ENCODE measurements at regions not wholly inside any gene's neighbourhood (a gene's known extent, or its start where the extent isn't known, plus 50 kb on each side); places are given as distances from the start of the nearest gene placed in this dataset.
A peak's percentile ranks its signal among the peaks of the same experiment; 100 is the strongest.
"Not testable (repeated sequence)": the region's sequence is repeated elsewhere in the genome, so short reads cannot be mapped to it uniquely, and the experiment has no call there.

GRCh38 chr2:150370561-150370960 is 116.9 kb downstream of the RND3 start:
- FAIRE-seq = no peak

- FAIRE-seq = no peak
Measured at GRCh38 chr2:150369862-150370261, 117.6 kb downstream of the RND3 start.

- FAIRE-seq = no peak
Measured at GRCh38 chr2:150358468-150358807, 129.0 kb downstream of the RND3 start.

GRCh38 chr2:150357770-150358467 is 129.5 kb downstream of the RND3 start:
- no peak for FAIRE-seq

- FAIRE-seq = no peak
Measured at GRCh38 chr2:150355440-150355839, 132.0 kb downstream of the RND3 start.

DNA sequence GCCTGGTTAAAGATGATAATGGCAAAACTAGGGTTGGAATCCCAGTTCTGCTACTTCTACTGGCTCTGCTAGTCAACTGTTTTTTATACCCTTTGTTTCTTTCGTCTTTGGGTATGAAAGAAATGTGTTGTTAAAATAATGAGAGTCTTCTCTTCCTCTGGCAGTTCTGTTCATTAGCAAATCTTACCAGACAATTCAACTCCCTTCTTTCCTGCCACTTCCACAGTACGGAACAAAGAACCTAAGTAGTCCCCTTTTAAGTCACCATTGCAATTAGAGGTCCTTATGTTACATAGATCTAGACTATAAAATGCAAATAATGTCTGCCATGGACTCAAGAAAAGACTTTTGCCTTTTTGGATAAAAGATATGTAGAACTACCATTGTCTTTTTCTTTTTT is 134.1 kb downstream of the RND3 start:
- no peak for FAIRE-seq

GRCh38 chr2:150351922-150352321 is 135.5 kb downstream of the RND3 start:
- FAIRE-seq = no peak

DNA sequence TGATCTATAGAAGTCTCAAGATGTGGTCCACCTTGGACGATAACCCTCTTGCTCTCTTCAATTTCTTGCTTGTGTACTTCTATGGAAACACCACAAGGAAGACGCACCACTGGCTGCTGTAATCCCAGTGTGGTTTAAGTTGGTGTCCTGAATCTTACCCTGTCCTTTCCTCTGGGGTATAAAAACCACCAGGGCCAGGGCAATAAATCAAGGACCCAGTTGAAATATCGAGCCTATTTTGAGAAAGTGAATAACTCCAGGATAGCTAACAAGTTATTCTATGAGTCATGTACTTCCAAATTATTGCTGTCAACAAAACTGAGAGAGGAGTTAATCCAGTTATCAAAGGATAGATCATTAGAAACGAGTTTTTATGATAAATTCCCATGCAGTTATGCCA is 137.0 kb downstream of the RND3 start:
- no peak for FAIRE-seq

- no peak for FAIRE-seq
Measured at GRCh38 chr2:150346806-150347205, 140.7 kb downstream of the RND3 start.

DNA sequence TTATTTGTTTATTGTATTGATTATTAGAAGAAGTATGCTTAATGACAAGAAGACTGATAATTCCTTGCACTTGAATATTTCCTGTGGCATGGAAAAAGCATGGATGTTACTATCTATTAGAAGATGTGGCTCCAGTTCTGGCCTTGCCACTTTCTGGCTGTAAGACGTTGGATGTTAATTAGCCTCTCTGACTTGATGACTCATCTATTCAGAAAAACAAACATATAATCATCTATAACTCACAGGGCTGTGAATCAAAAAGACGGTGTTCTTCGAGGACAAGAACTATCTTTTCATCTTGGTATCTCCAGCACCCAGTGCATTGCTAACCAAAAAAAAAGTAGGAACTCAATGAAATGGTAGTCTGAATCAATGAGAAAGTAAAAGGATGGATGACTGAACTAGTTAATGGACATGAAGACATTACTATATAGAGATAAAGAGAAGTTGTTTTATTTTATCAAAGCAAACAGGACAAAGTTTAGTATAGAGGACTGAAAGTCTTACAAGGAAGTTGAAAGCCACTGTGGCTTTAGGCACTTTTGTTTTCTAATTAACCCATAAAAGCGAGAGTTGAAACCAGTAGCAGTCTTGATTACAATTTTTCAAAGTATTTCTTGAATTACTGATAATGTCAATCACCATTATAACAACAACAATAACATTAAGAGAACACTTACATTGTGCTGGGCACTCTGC is 145.3 kb downstream of the RND3 start:
- FAIRE-seq = no peak

- FAIRE-seq = no peak
Measured at GRCh38 chr2:150339951-150340350, 147.5 kb downstream of the RND3 start.

DNA sequence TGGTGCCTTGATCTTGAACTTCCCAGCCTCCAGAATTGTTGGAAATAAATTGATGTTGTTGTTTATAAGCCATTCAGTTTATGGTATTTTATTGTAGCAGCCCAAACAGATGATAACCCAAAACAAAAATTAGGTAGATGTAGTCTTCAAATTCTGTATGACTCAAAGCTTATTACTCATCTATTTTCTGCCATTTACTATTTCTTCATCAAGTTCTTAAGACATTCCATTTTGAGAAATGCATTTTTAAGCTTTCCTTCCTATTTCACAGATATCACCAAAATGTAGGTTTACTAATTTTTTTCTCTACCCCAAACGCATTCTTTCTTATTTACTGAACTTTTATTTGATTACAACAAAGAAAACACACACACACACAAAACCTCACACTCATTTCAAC is 148.2 kb downstream of the RND3 start:
- FAIRE-seq = no peak

GRCh38 chr2:150335596-150335995 is 151.9 kb downstream of the RND3 start:
- FAIRE-seq = no peak

DNA sequence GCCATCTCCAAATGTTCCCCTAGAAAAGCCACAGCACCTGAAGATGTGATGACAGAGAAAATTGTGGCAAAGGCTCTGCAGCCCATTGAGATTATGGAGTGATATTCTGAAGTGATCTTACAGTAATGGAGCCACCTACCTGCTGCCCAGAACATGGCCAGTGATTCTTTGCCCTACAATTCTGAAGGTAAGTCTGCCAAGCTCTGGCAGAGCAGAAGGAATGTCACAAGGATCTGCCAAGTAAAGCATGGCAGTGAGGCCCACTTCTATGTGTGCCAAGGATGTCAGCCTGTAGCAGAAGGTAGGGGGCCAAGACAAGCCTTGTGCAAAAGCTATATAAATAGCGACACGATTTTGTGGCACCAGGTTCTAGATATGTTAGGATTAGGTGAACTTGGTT is 155.1 kb downstream of the RND3 start:
- no peak for FAIRE-seq

DNA sequence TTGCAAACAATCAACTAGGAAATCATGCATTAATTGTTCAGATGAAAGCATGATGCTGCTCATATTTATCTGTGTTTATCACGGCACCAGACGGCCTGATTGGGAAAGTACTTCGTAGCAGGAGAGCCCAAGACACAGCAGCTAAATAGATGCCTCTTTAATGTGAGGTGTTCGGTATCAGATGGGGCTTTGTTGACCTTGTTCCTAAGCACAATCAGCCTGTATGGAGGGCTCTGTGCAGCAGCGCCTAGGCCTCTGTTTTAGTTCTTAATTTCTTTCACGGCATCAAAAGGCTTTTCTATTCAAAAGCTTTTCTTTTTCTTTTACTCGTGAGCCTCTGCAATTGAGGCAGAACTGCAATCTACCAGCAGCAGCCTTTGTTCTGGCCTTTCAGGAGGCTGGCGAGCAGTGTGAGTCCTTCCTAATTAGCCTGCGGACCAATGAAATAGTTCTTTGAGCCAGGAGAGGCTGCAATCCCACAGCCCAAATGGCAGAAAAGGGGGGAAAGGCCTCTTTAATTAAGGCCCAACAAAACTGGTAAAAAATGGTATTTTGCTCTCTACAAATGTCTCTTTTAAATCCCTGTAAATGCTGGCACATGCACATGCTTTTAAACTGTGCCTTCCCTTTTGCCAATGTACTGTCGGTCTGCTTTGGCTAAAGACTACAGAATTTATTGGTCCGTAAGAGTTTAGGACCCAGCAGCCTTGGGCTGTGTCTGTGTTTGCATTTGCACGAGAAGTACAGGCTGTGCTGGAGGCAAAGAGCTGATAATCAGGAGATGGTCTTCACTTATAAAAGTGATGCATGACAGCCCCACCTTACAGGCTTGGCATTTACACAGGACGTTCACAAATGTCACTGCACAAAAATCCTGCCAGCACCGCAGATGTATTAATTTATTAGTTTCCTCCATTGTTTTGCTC is 159.6 kb downstream of the RND3 start:
- no peak for FAIRE-seq

DNA sequence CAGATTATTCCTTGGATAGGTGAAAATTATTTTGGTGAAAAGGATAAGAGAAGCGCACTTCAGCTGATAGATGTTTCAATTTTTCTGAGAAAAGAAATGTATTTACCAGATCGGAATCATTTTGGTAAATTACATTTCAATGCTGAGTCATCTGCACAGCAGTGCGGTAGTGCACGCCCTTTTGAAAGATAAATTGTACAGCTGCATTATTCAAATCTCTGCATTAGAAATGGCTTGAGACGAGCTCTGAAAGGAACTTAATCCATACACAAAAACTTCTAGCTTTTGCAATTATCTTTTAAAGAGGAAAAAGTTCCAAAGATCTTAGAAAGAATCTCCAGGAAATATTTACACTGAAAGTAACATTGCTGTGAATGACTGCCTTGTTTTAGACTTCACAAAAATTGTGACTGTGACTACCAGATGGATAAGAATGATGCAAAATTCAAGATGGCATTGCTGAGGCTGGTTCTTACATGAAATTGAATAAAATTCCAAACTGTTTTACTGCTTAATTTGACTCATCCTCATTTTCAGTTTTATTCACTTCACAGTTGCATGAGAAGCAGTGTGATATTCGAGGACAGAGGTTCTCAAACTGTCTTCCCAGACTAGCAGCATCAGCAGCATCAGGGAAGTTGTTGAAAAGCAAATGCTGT is 161.7 kb downstream of the RND3 start:
- FAIRE-seq = no peak

GRCh38 chr2:150323071-150323470 is 164.4 kb downstream of the RND3 start:
- not testable (repeated sequence) for FAIRE-seq

DNA sequence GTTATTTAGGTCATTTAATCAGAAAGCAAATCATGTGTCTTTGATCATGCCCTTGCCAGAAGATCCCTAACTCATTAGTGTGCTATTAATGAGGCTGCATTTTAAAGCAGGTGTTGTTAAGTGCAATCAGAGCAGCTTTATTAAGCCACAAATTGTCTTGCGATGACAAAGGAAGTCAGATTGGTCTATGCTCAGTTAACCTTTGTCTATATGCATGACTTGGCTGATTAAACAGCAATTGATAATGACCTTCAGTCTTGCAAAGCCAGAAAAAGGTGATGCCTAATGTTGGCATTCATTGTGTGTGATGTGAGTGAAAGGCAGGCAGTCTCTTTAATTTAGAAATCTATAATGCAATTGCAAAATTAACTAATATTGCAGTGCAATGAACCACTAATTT is 166.9 kb downstream of the RND3 start:
- FAIRE-seq = no peak

GRCh38 chr2:150319658-150320555 is 167.6 kb downstream of the RND3 start:
- FAIRE-seq = peak; percentile 61

DNA sequence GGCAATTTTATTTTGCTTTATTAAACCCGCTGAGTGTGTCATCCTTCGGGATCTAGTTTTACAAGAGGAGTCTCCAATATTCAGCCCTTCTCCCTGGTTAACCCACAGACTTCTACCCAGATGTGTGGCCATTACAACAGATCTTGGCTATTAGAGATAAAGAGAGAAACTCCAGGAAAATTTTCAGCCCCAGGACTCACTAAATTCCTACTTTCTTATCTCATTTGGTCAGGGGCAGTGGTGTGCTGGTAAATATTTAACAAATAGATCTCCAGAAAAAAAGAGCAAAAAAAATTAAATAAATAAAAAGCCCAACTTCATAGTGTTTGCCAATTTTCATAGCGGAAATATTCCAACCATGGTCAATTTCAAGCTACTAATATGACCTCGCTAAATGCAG is 168.4 kb downstream of the RND3 start:
- FAIRE-seq = no peak

- no peak for FAIRE-seq
Measured at GRCh38 chr2:150312271-150312670, 175.2 kb downstream of the RND3 start.

All from endometrium (tissue), 2 donors.